Activated effector memory CD4-positive, alpha-beta T cell treated with Interleukin-2 at 50 U/mL for 16 hours (primary cell): ENCODE measurements at regions not wholly inside any gene's neighbourhood (a gene's known extent, or its start where the extent isn't known, plus 50 kb on each side); places are given as distances from the start of the nearest gene placed in this dataset.
"Not testable (repeated sequence)": the region's sequence is repeated elsewhere in the genome, so short reads cannot be mapped to it uniquely, and the experiment has no call there.

Experiments
- DNase-seq: peaks from one replicate; pipeline ENCODE4 v3.0.0-alpha.2; 2020

GRCh38 chr2:239594772-239595608, 194.2 kb upstream of the HDAC4 start:
- no peak for DNase-seq

- no peak for DNase-seq
These were observed 193.4 kb upstream of the HDAC4 start for GRCh38 chr2:239594019-239594771.

DNA sequence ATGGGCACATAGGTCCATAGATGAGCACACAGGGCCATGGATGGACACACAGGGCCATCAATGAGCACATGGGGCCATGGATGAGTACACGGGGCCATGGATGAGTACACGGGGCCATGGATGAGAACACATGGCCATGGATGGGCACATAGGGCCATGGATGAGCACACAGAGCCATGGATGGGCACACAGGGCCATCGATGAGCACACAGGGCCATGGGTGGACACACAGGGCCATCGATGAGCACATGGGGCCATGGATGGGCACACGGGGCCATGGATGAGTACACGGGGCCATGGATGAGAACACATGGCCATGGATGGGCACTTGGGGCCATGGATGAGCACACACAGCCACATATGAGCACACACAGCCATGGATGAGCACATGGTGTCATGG, 192.6 kb upstream of the HDAC4 start:
- no peak for DNase-seq

DNA sequence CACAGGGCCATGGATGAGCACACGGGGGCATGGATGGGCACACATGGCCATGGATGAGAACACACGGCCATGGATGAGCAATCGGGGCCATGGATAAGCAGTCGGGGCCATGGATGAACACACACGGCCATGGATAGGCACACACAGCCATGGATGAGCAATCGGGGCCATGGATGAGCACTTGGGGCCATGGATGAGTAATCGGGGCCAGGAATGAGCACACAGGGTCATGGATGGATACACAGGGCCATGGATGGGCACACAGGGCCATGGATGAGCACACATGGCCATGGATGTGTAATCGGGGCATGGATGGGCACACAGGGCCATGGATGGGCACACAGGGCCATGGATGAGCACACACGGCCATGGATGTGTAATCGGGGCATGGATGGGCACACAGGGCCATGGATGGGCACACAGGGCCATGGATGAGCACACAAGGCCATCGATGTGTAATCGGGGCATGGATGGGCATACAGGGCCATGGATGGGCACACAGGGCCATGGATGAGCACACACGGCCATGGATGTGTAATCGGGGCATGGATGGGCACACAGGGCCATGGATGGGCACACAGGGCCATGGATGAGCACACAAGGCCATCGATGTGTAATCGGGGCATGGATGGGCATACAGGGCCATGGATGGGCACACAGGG, 191.9 kb upstream of the HDAC4 start:
- not testable (repeated sequence) for DNase-seq

DNA sequence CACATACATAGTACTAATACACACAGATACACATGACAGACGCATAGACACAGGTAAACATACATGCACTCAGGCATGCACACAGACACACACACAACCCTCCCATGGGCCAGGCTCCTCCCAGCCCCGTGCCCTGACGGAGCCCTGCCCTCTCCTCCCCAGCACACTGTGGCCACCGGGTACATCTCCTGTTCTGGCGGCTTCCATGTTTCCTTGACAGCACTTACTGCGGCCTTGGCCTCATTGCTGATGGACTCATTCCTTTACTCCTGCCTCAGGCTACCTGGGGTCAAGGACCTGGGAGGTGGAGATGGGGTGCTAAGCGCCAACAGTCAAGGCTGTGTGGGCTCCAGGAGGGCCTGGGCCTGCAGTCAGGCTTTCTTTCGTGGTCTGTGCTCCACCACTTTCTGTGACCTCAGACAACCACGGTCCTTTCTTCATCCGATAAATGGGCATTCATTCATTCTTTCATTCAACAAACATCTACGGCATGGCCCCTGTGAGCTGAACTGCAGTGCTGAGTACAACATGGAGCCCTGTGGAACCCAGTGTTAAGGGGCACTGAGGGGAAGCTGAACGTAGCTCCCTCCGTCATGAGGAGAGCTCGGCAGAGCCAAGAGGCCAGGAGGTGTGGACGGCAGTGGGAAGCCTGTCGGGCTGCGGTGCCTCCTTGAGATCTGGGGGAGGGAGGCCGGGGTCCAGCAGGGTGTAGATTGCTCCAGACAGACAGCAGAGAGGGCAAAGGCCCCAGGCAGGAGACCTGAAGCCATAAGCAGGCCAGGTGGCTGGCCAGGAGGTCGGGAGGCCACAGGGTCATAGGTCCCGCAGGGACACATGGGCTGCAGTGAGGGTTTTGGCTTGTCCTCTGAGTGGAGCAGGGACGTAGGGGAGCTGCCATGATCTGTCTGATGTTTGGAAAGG, 190.4 kb upstream of the HDAC4 start:
- DNase-seq: no peak

DNA sequence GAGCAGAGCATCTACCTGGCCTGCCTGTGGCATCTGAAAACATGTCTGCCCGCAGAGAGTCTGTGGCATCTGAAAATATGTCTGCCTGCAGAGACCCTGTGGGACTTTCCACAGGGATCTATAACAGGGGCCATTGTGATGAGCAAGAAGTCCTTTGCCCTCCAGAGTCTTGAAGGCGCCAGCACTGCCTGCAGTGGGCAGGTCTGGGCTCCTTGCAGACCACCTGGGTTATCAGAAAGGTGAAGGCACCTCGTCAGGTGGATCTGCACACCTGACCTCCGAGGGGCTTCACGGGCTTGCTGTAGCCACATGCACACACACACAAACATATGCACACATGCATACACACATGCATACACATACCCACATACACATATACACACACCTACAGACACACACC, 189.5 kb upstream of the HDAC4 start:
- no peak for DNase-seq

GRCh38 chr2:239589833-239590232, 189.0 kb upstream of the HDAC4 start:
- DNase-seq: no peak

DNA sequence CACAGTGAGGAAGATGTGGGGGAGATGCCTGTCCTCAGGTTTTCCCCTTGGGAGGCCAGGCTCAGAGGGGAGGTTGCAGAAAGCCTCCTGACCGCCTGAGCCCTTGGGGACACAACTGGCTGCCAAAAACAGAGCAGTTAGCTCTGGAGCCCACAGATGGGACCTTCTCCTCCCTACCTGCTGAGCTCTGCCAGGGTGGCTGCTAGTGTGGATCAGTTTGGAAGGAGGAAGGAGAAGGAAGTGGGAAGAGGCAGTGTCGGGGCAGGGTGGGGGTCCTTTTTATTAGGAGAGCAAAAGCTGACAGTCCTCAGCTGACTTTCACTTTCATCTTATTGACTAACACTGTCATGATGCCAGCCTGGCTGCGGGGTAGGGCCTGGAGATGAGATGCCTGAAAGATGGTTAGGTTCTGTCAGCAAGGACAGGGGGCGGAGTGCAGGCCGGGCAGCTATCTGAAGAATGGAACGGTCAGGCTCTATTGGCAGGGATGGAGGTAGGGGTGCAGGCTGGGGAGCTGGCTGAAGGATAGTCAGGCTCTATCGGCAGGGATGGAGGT, 188.5 kb upstream of the HDAC4 start:
- no peak for DNase-seq

DNA sequence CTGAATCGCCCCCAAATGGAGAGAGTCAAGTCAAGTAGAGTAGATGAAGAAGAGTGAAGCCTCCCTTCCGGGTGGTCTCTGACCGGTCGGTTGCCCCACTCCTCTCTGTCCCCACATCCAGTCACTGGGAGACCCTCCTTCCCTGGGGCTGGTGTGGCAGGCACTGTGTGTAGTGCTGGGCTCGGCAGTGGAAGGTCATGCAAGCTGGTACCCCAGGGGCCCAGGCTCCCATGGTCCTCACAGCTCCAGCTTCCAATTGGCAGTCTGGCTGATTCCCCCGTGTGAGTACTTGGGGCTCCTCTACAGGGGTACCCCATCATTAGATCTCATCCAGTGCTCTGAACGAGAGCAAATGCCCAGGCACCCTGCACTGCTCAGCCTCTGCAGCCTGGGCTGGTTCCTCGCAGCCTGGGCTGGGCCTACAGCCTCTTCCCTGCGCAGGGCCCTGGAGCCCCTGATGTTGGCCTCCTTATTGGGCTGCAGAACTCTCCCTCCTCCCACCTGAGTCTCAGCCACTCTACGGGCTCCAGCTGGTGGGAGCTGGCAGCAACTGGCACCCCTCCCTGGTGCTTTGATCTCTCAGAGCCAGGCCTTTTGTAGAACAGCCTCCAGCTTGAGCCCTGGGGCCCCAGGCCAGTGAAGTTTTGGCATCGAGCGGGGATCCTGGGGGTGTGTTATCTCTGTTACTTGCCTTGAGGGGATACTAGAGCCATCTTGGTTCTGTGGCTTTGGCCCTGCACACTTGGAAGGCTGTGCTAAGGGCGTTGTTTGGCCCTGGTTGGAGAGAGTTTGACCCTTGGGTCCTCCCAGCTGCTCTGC, 187.8 kb upstream of the HDAC4 start:
- DNase-seq: no peak

- no peak for DNase-seq
These were observed 187.0 kb upstream of the HDAC4 start for GRCh38 chr2:239587841-239588240.

GRCh38 chr2:239587311-239587731, 186.5 kb upstream of the HDAC4 start:
- DNase-seq: no peak

DNA sequence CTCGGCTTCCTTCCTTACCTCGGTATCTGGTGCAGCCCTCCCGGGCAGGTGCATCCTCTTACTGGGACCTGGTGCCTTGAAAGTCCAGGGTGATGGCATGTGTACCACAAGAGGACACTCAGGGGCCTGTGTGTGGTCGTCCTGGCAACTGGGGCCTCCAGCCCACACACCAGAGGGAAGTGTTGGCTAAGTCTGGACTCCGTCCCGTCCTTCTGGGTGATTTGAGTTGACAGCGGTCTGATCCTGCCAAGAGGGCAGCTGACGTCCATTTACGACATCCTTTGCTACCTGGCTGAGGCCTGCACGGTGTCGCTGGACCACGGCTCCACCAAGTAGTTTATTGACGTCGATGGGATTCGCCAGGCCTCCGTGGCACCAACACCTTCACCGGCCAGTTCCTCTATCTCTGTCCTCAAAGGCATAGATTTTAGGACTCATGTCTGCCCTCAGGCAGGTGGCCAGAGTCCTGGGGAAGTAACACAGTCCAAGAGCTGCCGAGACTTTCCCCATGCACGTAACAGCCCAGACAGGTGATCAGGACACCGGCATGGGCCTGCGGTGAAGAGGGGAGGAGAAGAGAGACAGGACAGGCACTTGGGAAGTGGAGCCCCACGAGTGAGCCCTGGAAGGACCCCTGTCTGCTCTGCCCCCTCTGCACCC, 186.0 kb upstream of the HDAC4 start:
- DNase-seq: no peak

GRCh38 chr2:239585422-239585821, 184.6 kb upstream of the HDAC4 start:
- no peak for DNase-seq

- no peak for DNase-seq
These were observed 184.2 kb upstream of the HDAC4 start for GRCh38 chr2:239584986-239585385.

GRCh38 chr2:239583879-239584859, 183.3 kb upstream of the HDAC4 start:
- DNase-seq: no peak

DNA sequence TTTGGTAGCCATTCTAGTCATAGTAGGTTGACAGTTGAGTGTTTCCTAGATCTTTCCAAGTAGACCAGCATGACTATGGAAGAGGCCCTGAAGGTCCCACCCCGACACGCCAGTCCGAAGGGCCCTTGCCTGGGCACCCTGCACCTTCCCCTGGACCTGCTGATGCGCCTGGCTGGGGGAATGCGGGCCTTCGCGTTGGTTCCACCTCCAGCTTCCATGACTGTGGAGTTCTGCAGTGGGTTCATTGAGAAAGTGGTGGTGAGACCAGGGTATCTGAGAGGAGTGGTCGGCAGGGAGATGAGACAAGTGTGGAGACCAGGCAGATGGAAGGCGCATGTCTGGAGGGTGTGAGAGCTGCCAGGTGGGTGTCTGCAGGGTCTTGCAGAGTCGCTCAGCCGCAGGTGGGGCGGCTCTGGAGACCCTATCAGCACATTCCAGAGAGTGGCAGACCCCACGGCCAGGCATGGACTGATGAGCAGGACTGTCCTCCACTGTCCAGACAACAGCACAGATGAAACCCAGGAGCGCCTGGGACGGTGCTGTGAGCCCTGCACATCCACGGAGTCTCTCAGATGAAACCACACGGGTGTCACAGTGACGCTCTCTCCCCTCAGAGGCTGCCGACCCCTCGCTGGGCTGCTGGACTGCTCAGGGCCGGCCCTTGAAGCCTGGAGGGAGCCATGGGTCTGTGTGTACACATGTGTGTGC, 182.5 kb upstream of the HDAC4 start:
- DNase-seq: no peak

GRCh38 chr2:239582476-239582875, 181.7 kb upstream of the HDAC4 start:
- DNase-seq: no peak

DNA sequence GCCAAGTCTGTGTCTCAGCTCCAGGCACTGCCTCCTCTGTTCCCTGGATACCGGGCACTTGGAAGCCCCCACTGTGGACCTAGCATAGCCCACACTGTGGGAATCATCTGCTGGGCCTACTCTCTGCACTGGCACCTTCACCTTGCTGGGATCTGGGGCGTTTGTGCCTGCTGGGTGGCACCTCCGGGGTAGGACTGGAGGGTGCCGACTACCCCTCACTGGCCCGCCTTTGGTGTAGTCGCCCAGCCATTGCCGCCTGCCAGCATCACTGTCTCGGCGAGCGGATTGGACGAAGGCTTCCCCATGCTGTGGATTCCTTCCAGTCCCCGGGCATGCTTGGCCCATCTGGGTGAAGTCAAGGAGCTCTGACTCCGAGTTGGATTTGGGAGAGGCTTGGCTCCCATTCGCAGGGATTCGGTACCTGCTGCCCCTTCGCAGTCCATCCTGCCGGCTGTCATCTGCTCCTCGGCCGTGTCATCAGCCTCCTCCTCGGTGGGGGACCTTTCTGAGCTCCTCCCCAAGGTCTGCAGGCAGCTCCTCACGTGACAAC, 180.6 kb upstream of the HDAC4 start:
- no peak for DNase-seq

- no peak for DNase-seq
These were observed 179.3 kb upstream of the HDAC4 start for GRCh38 chr2:239580199-239580527.
